CD4-positive, alpha-beta memory T cell (primary cell): ENCODE measurements at regions not wholly inside any gene's neighbourhood (a gene's known extent, or its start where the extent isn't known, plus 50 kb on each side); places are given as distances from the start of the nearest gene placed in this dataset.
"Not testable (repeated sequence)": the region's sequence is repeated elsewhere in the genome, so short reads cannot be mapped to it uniquely, and the experiment has no call there.

ENCODE experiments used
- CTCF ChIA-PET: fragments of 350-600 bp; sonication (Branson Sonifier 250); formaldehyde crosslinking; loops from one replicate; lab custom pipeline; 2021; ENCODE audit warnings: inconsistent platforms; ENCODE audit not compliant: partially characterized antibody; lab: Charles Lee
- POLR2A ChIA-PET: fragments of 350-600 bp; sonication (Branson Sonifier 250); formaldehyde crosslinking; loops from one replicate; lab custom pipeline; 2021; ENCODE audit not compliant: partially characterized antibody; lab: Charles Lee
- DNase-seq, 5 donors: peaks; one replicate each; pipeline versions ENCODE4 v3.0.0 to v3.0.0-alpha.2; 2020 to 2022; ENCODE audit warnings: mixed read lengths in 1 of 5
- H3K27ac ChIP-seq: one replicate; pipeline ENCODE4 v1.7.0; 2013; ENCODE audit warnings: low read depth, low read length
- H3K27me3 ChIP-seq: 2 replicates; pipeline ENCODE4 v1.7.0; 2013; ENCODE audit warnings: mild to moderate bottlenecking, low read length, moderate library complexity; ENCODE audit not compliant: insufficient read depth
- H3K36me3 ChIP-seq: 2 replicates; pipeline ENCODE4 v1.7.0; 2013; ENCODE audit warnings: mild to moderate bottlenecking, low read length, moderate library complexity; ENCODE audit not compliant: insufficient read depth
- H3K4me1 ChIP-seq: 2 replicates; pipeline ENCODE4 v1.7.0; 2013; ENCODE audit warnings: mild to moderate bottlenecking, low read length, moderate library complexity; ENCODE audit not compliant: insufficient read depth
- H3K4me3 ChIP-seq, 2 donors: one replicate each; pipeline ENCODE4 v1.7.0; 2013; ENCODE audit warnings: low read length in 2 of 2, mild to moderate bottlenecking in 1 of 2
- H3K9me3 ChIP-seq, 2 donors: one replicate each; pipeline ENCODE4 v1.7.0; 2013; ENCODE audit warnings: low read length in 2 of 2, control low read depth in 1 of 2; ENCODE audit not compliant: control insufficient read depth in 1 of 2
- H3K27ac Mint-ChIP-seq, 7 donors: one replicate each; pipeline ENCODE4 v1.8.0; 2020 to 2021; ENCODE audit warnings: mixed read lengths in 7 of 7, mild to moderate bottlenecking in 6 of 7, inconsistent platforms in 3 of 7, moderate library complexity in 3 of 7
- H3K27me3 Mint-ChIP-seq, 2 donors: one replicate each; pipeline ENCODE4 v1.8.0; 2020 to 2021; ENCODE audit warnings: mixed read lengths in 2 of 2
- H3K36me3 Mint-ChIP-seq, 2 donors: one replicate each; pipeline ENCODE4 v1.8.0; 2020 to 2021; ENCODE audit warnings: mixed read lengths in 2 of 2, inconsistent platforms in 1 of 2, mild to moderate bottlenecking in 1 of 2
- H3K4me1 Mint-ChIP-seq, 4 donors: one replicate each; pipeline ENCODE4 v1.8.0; 2020 to 2021; ENCODE audit warnings: mixed read lengths in 4 of 4, mild to moderate bottlenecking in 1 of 4
- H3K4me3 Mint-ChIP-seq, 8 donors: one replicate each; pipeline ENCODE4 v1.8.0; 2020 to 2021; ENCODE audit warnings: mixed read lengths in 8 of 8, mild to moderate bottlenecking in 7 of 8, moderate library complexity in 6 of 8, inconsistent platforms in 3 of 8
- H3K9me3 Mint-ChIP-seq, 8 donors: one replicate each; pipeline ENCODE4 v1.8.0; 2020 to 2021; ENCODE audit warnings: mixed read lengths in 8 of 8, mild to moderate bottlenecking in 5 of 8, inconsistent platforms in 3 of 8, moderate library complexity in 1 of 8
- intact Hi-C: fragments of 100-400 bp; cut with micrococcal nuclease; formaldehyde crosslinking; loops from one replicate; pipeline ENCODE4 v1.15.1; 2023

DNA sequence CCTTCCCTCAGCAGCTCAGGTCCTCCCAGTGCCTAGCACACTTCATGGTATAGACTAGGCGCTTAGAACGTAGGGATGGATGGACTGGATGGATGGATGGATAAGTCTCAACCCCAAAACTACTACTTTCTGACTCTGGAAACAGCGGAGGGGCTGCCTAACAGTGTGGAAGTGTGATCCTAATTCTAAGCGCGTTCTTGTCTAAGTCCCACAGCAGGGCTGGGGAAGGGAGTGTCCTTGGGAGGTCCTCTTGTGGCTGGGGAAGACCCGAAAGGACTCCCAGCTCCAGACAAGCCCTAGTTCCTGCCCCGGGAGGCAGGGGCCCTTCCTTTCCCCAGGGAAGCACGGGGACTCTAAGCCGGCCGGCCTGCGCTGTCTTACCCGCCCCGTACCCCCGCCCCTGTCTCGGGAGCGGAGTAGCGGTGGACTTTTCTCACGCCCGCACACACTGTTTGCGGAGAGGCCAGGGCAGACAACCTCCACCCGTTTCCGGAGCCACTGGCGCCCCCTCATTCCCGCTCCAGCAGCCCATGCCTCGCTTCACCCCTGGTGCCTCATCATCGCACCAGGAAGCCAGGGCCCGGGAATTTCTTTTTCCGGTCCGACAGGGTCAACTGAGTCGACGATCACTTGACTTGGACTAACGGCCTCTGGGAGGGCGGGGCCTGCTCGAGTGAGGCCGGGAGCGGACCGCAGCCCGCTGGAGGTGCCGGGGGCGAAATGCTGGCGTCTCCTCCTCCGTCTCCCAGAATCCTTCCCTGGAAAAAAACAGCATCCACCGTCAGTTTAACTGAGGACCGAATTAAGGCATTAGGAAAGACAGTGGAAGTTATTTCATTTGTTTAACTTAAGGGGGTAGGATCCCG is 133.3 kb downstream of the TBC1D2B start:
- H3K4me1 ChIP-seq, result no peaks in the 10 kb centered on the region
- Mint-ChIP-seq H3K36me3 (no peaks in the 10 kb centered on the region), H3K9me3 (no peaks in the 10 kb centered on the region), H3K4me3 (peak overlapping the region; percentile 65 to 85 (median 80)), H3K4me1 (peaks cover 0 to 15% (median 3%) of the 10 kb centered on the region in 4 donors), H3K27ac (peak overlapping the region in 3 of 7 donors; percentile 31 to 70 (median 57)), H3K27me3 (no peaks in the 10 kb centered on the region)
- H3K36me3 ChIP-seq, result no peaks in the 10 kb centered on the region
- peak; percentile 5 to 47 (median 14) for DNase-seq
- H3K27ac ChIP-seq, result no peak overlapping the region
- no peaks in the 10 kb centered on the region for H3K27me3 ChIP-seq
- POLR2A ChIA-PET, result no interaction called here
- intact Hi-C loops, result no loop called here
- CTCF ChIA-PET, result interaction anchor here (1.3 kb wide), 1 partner anchor 191 kb away, joined by 3 read pairs; no protein-coding TSS in a partner anchor
- peak overlapping the region in 1 of 2 donors; percentile 35 for H3K4me3 ChIP-seq
- H3K9me3 ChIP-seq, result no peaks in the 10 kb centered on the region

DNA sequence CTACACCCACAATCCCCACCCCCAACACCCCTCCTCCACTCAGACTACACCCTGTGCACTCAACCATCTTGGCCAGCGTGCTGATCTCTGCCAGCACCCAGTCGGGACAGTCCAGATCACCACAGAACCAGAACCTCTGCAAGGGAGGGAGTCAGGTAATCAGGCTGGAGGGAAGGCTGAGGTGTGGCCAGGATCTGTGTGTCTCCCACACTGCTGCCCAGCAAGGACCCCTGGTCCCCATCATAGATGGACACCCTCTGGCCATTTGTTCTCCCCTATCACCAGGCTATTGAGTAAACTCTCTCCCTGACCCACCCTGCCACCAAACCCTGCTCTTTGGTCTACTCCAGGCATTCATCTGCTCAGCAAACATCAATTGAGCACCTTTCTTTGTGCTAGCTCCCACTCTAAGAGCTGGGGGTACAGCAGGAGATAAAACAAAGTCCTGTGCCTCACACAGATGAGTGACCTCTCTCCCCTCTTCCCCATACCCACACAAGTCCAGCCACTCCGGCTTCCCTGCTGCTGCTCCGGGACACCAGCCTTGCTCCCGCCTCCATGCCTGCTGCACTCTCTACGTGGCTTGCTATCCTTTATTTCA is 134.8 kb downstream of the TBC1D2B start:
- Mint-ChIP-seq H3K4me1 (peaks cover 0 to 15% (median 3%) of the 10 kb centered on the region in 4 donors), H3K9me3 (no peaks in the 10 kb centered on the region), H3K36me3 (no peaks in the 10 kb centered on the region), H3K4me3 (peak overlapping the region in 1 of 8 donors; percentile 20), H3K27ac (peak overlapping the region in 1 of 7 donors; percentile 17), H3K27me3 (no peaks in the 10 kb centered on the region)
- ChIA-PET POLR2A (no interaction called here), CTCF (no interaction called here)
- intact Hi-C loops, result no loop called here
- Histone ChIP-seq H3K4me1 (no peaks in the 10 kb centered on the region), H3K36me3 (no peaks in the 10 kb centered on the region), H3K4me3 (no peak overlapping the region), H3K27me3 (no peaks in the 10 kb centered on the region), H3K27ac (no peak overlapping the region), H3K9me3 (no peaks in the 10 kb centered on the region)
- no peak for DNase-seq

GRCh38 chr15:77941090-77941827 is 136.3 kb downstream of the TBC1D2B start:
- peaks cover 0 to 15% (median 3%) of the 10 kb centered on the region in 4 donors for H3K4me1 Mint-ChIP-seq
- H3K4me1 ChIP-seq, intact Hi-C loops, H3K36me3 ChIP-seq, H3K27me3 ChIP-seq, H3K27ac Mint-ChIP-seq, H3K9me3 Mint-ChIP-seq, H3K9me3 ChIP-seq, H3K27me3 Mint-ChIP-seq, CTCF ChIA-PET, POLR2A ChIA-PET, H3K4me3 ChIP-seq, H3K4me3 Mint-ChIP-seq, H3K36me3 Mint-ChIP-seq, DNase-seq, H3K27ac ChIP-seq: not testable (repeated sequence)

DNA sequence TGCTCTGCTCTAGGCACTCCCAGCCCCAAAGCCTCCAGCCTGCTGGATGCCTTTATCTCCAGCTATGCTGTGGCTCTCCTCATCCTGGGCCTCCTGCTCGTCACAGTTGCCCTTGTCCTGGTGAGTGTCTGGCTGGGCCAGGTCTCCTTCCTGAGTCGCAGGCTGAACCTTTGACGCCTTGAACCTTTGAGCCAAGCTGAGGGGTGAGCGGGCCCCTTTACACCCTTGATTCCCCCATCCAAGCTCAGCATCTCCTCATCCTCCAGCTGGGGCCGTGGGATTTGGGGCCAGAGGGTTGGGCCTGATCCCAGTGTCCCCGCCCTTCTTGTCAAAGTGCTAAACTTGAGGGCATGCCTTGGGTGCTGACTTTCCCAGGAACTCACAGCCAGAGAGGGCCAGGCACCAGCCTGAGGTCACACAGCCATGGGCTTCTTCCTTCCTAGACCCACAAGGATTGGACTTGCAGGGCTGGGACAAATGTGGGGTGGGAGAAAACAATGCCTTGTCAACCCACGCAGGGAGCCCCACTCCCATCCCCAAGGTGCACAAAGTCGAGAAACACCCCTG is 137.0 kb downstream of the TBC1D2B start:
- CTCF ChIA-PET, result no interaction called here
- no peak overlapping the region for H3K27ac ChIP-seq
- DNase-seq, result no peak
- H3K9me3 ChIP-seq, result no peaks in the 10 kb centered on the region
- H3K4me3 Mint-ChIP-seq, result no peak overlapping the region
- H3K27me3 Mint-ChIP-seq, result no peaks in the 10 kb centered on the region
- no peaks in the 10 kb centered on the region for H3K27me3 ChIP-seq
- H3K27ac Mint-ChIP-seq, result no peak overlapping the region
- POLR2A ChIA-PET, result no interaction called here
- H3K4me1 ChIP-seq, result no peaks in the 10 kb centered on the region
- peaks cover 0 to 15% (median 3%) of the 10 kb centered on the region in 4 donors for H3K4me1 Mint-ChIP-seq
- H3K9me3 Mint-ChIP-seq, result no peaks in the 10 kb centered on the region
- H3K36me3 Mint-ChIP-seq, result no peaks in the 10 kb centered on the region
- H3K36me3 ChIP-seq, result no peaks in the 10 kb centered on the region
- intact Hi-C loops, result no loop called here
- no peak overlapping the region for H3K4me3 ChIP-seq

- H3K4me3 ChIP-seq, result no peak overlapping the region
- no peaks in the 10 kb centered on the region for H3K4me1 ChIP-seq
- H3K27me3 ChIP-seq, result no peaks in the 10 kb centered on the region
- H3K4me1 Mint-ChIP-seq, result peaks cover 0 to 11% (median 3%) of the 10 kb centered on the region in 4 donors
- no peaks in the 10 kb centered on the region for H3K36me3 ChIP-seq
- ChIA-PET CTCF (no interaction called here), POLR2A (no interaction called here)
- H3K27ac Mint-ChIP-seq, result no peak overlapping the region
- no peaks in the 10 kb centered on the region for H3K9me3 Mint-ChIP-seq
- H3K4me3 Mint-ChIP-seq, result no peak overlapping the region
- no peaks in the 10 kb centered on the region for H3K27me3 Mint-ChIP-seq
- H3K9me3 ChIP-seq, result no peaks in the 10 kb centered on the region
- no peak for DNase-seq
- intact Hi-C loops, result no loop called here
- no peak overlapping the region for H3K27ac ChIP-seq
- H3K36me3 Mint-ChIP-seq, result no peaks in the 10 kb centered on the region
Measured at GRCh38 chr15:77939851-77940250, 137.7 kb downstream of the TBC1D2B start.

DNA sequence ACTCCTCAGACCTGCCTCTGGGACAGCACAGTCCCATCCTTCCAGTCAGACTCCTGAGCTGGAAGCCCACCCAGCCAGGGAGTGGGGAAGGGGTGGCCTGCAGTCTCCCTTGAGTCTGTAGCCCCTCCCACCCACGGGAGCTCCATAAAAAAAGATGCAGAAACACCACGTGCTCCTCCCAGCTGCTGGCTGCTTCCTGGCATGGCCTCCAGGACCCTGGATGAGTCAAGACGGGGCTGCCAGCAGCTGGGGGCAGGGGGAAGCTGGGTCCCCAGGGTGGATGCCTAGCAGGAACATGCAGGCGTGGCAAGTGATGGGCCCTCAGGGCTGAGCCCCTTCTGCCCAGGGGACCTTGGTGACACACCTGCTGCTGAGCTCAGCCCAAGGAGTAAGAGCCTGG is 138.5 kb downstream of the TBC1D2B start:
- H3K27ac ChIP-seq, H3K4me3 ChIP-seq, H3K9me3 ChIP-seq, H3K9me3 Mint-ChIP-seq, intact Hi-C loops, DNase-seq, H3K27me3 ChIP-seq, H3K36me3 Mint-ChIP-seq, CTCF ChIA-PET, H3K27me3 Mint-ChIP-seq, H3K4me3 Mint-ChIP-seq, H3K27ac Mint-ChIP-seq, H3K36me3 ChIP-seq, H3K4me1 ChIP-seq, POLR2A ChIA-PET, H3K4me1 Mint-ChIP-seq: not testable (repeated sequence)

GRCh38 chr15:77938546-77938945 is 139.0 kb downstream of the TBC1D2B start:
- H3K4me3 ChIP-seq, H3K9me3 ChIP-seq, H3K27me3 ChIP-seq, H3K27ac ChIP-seq, H3K27ac Mint-ChIP-seq, intact Hi-C loops, CTCF ChIA-PET, H3K4me1 ChIP-seq, H3K27me3 Mint-ChIP-seq, H3K9me3 Mint-ChIP-seq, H3K4me1 Mint-ChIP-seq, POLR2A ChIA-PET, H3K36me3 ChIP-seq, H3K36me3 Mint-ChIP-seq, H3K4me3 Mint-ChIP-seq, DNase-seq: not testable (repeated sequence)
